ENCODE measurements at regions not wholly inside any gene's neighbourhood (a gene's known extent, or its start where the extent isn't known, plus 50 kb on each side); places are given as distances from the start of the nearest gene placed in this dataset.
"Not testable (repeated sequence)": the region's sequence is repeated elsewhere in the genome, so short reads cannot be mapped to it uniquely, and the experiment has no call there.

DNA sequence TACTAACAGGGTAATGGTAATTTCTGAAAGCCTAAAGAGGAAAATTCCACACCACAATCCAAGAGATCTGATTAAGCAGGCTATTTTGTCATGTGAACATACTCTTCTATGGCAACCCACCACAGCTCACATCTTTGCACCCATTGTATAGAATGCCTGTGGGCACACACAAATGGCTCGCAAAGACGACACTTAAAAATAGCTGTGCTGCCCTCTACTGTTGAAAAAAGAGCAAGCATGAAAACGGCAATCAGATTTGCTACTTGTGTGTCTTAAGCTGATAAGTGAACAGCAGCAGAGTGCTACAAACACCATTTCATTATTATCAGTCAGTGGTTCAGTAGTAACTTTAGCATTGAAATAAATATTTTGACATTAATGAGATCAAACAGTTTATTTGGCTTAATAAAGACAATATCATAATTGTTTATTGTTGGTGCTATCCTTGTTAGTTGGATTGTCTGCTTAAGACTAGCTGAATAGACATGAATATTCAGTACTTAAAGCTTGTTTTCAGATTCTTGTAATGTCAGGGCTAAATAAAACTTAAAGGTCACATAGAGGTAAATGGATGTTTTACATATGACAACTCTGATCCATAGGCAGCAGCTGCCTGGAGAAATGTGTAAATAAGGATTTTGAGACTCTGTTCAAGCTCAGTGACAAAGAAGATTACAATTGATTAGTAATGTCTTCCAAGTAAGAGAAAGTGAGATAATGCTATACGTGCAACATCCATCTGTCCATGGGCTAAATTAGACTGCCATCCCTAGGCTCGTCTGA lies 199.1 kb downstream of the LRRN1 start:
- in situ Hi-C loops (cut with MboI; ENCODE audit: low sequenced_read_pairs, unreplicated experiment), result loop anchor here (25.0 kb wide), 1 partner anchor 786 kb away; no protein-coding TSS in a partner anchor
- peak; percentile 46 for DNase-seq (ENCODE audit: low spot score)

DNA sequence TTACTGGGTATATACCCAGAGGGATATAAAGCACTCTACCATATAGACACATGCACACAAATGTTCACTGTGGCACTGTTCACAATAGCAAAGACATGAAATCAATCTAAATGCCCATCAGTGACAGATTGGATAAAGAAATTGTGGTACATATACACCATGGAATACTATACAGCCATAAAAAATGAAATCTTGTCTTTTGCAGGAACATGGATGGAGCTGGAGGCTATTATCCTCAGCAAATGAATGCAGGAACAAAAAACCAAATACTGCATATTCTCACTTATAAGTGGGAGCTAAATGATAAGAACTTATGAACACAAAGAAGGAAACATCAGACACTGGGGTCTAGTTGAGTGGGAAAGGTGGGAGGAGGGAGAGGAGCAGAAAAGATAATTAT lies 200.1 kb downstream of the LRRN1 start:
- not testable (repeated sequence) for DNase-seq (ENCODE audit: low spot score)
- in situ Hi-C loops (cut with MboI; ENCODE audit: low sequenced_read_pairs, unreplicated experiment), result loop anchor here (25.0 kb wide), 1 partner anchor 787 kb away; no protein-coding TSS in a partner anchor

More for the DNA sequence above, 199.1 kb downstream of the LRRN1 start:
- TF ChIP-seq CTCF (IDR thresholded peaks at IDR 0.05; ENCODE audit: borderline replicate concordance, control extremely low read depth, extremely low read depth, insufficient read depth, missing control alignments), result peak; percentile 62

- in situ Hi-C loops (cut with MboI; ENCODE audit: low sequenced_read_pairs, unreplicated experiment), result no loop called here
- DNase-seq (ENCODE audit: low spot score), result no peak
- TF ChIP-seq CTCF (IDR thresholded peaks at IDR 0.05; ENCODE audit: borderline replicate concordance, control extremely low read depth, extremely low read depth, insufficient read depth, missing control alignments), result no peak
These were observed 202.7 kb downstream of the LRRN1 start for GRCh38 chr3:4001976-4002375.

DNA sequence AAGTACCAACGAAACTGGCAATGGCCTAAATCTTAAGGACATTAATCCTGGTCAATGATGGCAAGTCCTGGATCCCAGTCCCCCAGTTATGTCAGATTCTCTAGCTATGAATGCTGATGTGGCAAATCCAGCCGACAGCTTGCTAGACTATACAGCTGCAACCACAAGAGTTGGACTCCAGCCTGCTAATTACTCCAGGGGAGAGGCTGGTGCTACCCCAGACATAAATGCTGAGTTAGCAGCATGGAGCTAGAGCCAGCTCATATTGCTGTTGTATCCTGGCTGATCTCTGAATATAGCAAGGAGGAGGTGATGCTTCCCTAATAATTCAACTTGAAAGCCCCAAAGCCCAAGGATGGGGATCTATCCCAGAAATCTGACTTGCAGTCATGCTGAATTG lies 207.1 kb downstream of the LRRN1 start:
- no peak for TF ChIP-seq CTCF (IDR thresholded peaks at IDR 0.05; ENCODE audit: borderline replicate concordance, control extremely low read depth, extremely low read depth, insufficient read depth, missing control alignments)
- in situ Hi-C loops (cut with MboI; ENCODE audit: low sequenced_read_pairs, unreplicated experiment), result no loop called here
- DNase-seq (ENCODE audit: low spot score), result no peak

GRCh38 chr3:4008205-4008604 lies 209.0 kb downstream of the LRRN1 start:
- no peak for TF ChIP-seq CTCF (IDR thresholded peaks at IDR 0.05; ENCODE audit: borderline replicate concordance, control extremely low read depth, extremely low read depth, insufficient read depth, missing control alignments)

DNA sequence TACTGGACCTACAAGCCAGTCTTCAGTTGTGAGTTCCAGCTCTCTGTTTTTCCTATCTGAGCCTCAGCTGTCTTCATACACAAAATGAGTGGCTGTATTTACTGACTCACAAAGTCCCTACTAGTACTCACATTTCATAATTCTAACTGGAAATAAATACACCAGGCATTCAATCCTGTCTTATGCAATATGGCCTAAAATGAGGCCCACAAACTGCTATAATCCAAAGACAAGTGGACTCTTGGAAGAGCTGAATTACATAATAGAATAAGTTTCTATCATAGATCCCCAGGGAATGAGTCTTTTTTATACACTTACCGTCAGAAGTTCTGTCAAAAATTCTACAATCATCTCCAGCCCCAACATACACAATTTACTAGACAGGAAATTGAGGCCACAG lies 211.9 kb downstream of the LRRN1 start:
- TF ChIP-seq CTCF (IDR thresholded peaks at IDR 0.05; ENCODE audit: borderline replicate concordance, control extremely low read depth, extremely low read depth, insufficient read depth, missing control alignments), result no peak
- no peak for DNase-seq (ENCODE audit: low spot score)
- in situ Hi-C loops (cut with MboI; ENCODE audit: low sequenced_read_pairs, unreplicated experiment), result no loop called here

More at GRCh38 chr3:4008205-4008604, 209.0 kb downstream of the LRRN1 start:
- DNase-seq (ENCODE audit: low spot score), result no peak
- in situ Hi-C loops (cut with MboI; ENCODE audit: low sequenced_read_pairs, unreplicated experiment), result no loop called here

GRCh38 chr3:4015426-4015825 lies 216.2 kb downstream of the LRRN1 start:
- no peak for DNase-seq (ENCODE audit: low spot score)
- no peak for TF ChIP-seq CTCF (IDR thresholded peaks at IDR 0.05; ENCODE audit: borderline replicate concordance, control extremely low read depth, extremely low read depth, insufficient read depth, missing control alignments)
- in situ Hi-C loops (cut with MboI; ENCODE audit: low sequenced_read_pairs, unreplicated experiment), result no loop called here
